HG02759 (cell line): ENCODE measurements at regions not wholly inside any gene's neighbourhood (a gene's known extent, or its start where the extent isn't known, plus 50 kb on each side); places are given as distances from the start of the nearest gene placed in this dataset.

Source experiments
- ATAC-seq: cut with Tn5 transposase; IDR thresholded peaks from one replicate; pipeline ENCODE4 v1.9.1; 2021; ENCODE audit warnings: mild to moderate bottlenecking, moderate library complexity; ENCODE audit not compliant: unreplicated experiment

DNA sequence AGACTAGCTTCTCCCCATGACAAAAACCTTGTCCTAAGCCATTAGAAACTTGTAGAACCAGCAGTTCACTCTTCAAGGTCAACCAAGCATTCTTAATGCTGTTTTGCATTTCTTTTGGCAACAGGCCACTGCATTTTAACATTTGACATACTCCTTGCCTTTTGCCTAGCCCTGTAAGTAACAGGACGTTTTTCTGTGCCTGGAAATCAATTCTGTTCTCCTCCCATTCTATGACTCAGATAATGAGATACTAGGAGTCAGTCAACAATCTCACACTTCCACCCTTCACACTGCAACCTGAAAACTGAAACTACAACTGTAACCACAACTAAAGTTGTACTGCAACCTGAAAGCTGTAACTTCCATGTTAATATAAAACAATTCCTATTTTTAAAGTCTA, 268.7 kb downstream of the MZT1 start:
- no peak for ATAC-seq

DNA sequence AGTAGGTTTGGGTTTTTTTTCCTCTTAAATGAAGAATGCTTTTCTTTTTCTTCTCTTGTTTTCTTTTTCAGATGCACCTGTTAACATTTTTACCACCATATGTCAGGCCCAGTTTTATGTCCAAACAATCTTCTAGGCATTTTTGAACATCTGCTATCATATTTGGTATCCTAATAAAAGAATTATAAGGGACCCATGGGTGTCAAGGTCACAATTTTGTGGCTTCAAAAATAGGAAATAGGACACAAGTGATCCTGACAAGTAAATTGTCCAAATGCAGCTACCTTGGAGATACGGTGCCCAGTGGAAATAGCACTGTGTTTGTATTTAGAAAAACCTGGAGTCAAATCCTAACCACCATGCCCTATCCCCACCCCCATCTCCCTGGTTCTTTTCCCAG, 270.3 kb downstream of the MZT1 start:
- ATAC-seq, result no peak

DNA sequence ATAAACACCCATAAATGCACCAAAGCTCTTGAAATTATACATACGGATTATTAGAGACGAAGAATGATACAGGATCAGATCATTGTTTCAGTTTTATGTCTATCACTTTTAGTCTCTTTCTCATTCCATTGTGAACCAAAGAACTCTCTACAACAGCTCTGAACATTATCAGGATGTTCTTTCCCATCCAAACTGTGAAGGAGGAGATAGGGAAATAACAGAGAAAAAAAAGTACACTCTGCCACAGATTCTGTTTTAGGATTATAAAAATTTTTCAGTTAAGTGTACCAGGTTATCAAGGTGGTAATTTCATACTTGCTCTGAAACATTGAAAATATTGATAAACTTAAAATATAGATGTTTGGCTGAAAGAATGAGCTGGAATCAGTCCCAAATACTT, 270.9 kb downstream of the MZT1 start:
- no peak for ATAC-seq

DNA sequence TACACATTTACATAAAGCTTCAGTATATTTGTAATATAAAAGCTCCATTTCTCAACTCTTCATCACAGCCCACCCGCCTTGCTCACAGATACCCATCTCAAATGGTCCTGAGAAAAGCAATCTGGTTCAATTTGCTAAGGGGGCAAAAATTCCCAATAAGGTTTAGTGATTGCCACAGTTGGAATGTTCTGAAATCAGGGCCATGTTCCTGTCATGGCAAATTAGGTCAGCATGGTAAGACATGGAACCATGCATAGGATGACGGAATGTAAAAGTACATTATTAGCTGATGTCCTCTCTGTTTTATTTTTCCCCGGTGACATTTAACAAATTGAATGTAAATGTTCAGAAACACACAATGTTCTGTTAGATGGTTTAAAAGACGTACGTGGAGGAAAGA, 274.3 kb downstream of the MZT1 start:
- no peak for ATAC-seq

DNA sequence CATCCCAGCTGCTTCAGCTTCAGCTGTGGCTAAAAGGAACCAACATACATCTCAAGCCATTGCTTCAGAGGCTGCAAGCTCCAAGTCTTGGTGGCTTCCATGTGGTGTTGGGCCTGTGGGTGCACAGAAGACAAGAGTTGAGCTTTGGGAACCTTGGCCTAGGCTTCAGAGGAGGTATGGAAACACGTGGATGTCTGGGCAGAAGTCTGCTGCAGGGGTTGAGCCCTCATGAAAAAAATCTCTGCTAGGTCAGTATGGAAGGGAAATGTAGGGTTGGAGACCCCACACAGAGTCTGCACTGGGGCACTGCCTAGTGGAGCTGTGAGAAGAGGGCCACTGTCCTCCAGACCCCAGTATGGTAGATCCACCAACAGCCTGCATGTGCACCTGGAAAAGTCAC, 279.3 kb downstream of the MZT1 start:
- ATAC-seq, result no peak

GRCh38 chr13:72444999-72445398, 282.4 kb downstream of the MZT1 start:
- no peak for ATAC-seq

DNA sequence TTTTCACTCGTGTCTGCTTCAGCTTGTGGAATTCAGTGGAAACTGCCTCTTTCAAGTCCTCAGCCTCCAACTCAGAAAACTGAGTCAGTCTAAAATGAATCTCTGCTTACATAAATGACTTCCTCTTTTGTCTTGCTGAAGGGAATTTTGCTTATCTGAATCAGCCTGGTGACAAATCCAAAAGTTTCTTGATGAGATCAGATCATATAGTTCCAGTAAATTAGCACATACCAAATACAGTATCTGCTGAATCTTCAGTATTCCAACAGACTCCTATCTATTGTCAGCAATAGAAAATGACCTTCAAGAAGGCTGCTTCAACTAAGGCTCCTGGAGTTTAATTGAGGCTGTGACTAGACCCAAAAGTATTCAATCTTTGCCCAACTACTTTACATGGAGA, 290.0 kb downstream of the MZT1 start:
- no peak for ATAC-seq

DNA sequence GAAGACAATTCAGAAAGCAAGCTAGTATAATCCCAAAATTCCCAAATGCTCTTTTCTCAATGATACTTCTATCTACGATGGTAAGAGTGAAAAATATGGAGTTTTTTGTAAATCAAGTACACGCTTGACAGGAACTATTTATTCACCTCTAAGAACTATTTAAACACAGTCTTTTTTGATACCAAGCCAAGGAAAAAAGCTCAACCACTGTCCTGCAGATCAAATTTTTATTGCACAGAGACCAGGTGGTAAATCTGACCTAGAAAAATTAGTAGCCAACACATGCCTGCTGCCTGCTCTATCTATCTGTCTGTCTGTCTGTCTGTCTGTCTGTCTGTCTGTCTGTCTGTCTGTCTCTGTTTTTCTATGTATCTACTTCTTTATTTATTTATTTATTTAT, 292.2 kb downstream of the MZT1 start:
- ATAC-seq, result no peak

DNA sequence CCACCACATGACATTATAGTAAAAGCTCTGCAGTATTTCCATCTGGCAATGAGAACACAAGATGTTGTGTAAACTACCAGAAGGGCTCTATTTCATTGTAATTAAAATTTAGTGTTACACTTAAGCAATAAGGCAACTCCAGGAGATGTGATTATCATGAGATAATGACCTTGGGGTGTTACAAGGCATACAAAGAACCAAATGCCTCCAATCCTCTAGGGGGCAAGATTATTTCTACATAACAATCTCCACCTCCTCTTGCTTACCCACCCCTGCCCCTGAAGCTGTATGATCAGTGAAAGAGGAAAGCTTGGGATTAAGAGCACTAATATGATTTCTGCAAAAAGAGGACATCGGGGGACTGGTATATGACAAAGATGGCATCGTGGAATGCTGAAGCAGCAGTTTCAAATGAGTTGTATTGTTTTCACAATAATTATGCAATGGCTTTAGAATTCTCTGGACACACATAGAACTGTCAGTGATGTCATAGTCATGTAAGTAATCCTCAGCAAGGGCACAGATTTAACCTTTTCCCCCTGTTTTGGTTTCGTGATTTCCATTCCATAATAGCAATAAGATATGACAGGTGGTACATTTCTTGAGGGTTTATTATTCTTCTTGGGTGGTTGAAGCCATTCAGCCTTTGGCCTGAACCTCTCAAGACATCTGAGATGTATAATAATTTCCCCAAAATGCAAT, 295.3 kb downstream of the MZT1 start:
- ATAC-seq, result no peak

DNA sequence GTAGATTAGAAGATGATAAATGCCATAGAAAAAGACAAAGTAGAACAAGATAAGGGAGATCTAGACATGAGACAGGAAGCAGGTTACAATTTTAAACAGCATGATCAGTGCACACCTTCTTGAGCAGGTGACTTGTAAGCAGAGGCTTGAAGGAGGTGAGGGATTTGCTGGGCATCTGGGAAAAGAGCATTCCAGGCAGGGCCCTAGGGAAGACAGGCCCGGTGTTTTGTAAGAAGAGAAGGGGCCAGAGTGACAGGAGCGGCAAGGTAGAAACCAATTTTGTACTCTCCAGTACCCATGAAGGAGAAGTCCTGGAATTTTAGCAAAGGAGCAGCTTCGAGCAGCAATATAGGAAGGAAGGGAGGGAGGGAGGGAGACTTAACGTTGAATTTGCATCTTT, 296.5 kb downstream of the MZT1 start:
- ATAC-seq, result no peak

- no peak for ATAC-seq
These were observed 299.5 kb downstream of the MZT1 start for GRCh38 chr13:72427757-72428528.

- no peak for ATAC-seq
These were observed 303.4 kb downstream of the MZT1 start for GRCh38 chr13:72424059-72424458.

GRCh38 chr13:72415817-72416216, 311.6 kb downstream of the MZT1 start:
- ATAC-seq, result no peak

DNA sequence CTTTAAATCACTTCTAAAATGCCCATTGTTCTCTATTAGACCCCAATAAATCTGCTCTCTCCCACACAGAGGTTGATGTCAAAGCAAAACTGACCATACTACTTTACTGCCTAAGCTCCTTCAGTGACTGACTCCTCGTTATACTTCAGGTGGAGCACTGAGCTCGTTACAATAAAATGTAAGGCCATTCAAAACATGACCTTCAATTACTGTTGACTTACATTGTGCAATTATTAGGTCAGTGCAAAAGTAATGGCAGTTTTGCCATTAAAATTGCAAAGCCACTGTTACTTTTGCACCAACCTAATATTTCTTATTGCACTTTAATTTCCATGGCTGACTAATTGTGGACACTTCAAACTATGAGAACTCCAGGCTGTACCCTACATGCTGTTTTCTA, 314.9 kb downstream of the MZT1 start:
- no peak for ATAC-seq

DNA sequence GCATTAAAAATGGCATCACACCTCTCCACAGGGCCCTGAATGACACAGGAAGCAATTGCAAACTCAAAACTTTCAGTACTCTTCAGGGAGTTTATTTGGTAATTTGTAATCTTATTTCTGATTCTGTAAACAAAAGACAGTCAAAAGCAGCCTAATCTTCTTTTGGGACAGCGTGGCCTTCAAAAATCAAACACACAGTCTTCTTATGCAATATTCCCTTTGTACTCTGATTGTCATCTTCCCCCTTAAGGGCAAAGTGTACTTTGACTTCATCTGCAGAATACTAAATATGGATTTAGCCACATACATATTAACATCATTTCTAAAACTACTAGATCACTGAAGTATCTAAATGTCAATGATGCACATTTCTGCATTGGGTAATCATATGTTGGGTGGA, 322.0 kb downstream of the MZT1 start:
- no peak for ATAC-seq

- no peak for ATAC-seq
These were observed 323.9 kb downstream of the MZT1 start for GRCh38 chr13:72403396-72404010.

- no peak for ATAC-seq
These were observed 326.6 kb downstream of the MZT1 start for GRCh38 chr13:72400856-72401255.

DNA sequence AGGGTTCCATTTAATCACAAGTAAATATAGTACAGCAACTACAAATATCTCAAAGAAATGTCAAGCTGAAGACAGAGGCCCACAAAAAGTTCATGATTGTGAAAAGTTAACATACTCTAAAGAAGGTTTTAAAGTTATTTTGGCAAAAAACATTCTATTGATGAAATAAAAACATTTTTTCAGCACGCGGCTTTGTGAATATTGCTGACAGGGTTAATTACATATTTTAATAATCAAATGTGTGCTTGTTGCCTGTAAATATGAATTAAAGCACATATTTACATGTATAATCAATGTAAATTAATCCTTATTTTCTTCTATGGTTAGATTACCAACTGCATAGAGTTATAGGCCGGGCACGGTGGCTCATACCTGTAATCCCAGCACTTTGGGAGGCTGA, 328.1 kb downstream of the MZT1 start:
- no peak for ATAC-seq

GRCh38 chr13:72397265-72397664, 330.2 kb downstream of the MZT1 start:
- ATAC-seq, result no peak

DNA sequence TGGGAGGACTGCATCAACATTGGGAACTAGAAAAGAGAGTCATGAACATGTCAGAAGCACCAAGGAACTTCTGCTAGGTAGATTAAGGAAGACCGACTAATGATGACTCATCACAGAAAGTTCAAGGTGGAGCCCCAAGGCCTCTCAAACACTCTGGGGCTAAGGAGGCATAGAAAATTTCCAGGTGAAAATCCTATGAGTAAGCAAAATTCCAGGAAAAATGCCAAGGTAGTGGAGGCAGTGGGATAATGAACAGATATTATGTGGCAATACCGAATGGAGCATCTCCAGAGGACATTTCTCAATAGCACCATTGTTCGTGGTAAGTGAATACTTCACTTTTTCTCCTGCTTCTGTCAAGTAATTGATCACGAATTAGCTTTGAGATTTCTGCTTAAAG, 336.5 kb downstream of the MZT1 start:
- no peak for ATAC-seq

DNA sequence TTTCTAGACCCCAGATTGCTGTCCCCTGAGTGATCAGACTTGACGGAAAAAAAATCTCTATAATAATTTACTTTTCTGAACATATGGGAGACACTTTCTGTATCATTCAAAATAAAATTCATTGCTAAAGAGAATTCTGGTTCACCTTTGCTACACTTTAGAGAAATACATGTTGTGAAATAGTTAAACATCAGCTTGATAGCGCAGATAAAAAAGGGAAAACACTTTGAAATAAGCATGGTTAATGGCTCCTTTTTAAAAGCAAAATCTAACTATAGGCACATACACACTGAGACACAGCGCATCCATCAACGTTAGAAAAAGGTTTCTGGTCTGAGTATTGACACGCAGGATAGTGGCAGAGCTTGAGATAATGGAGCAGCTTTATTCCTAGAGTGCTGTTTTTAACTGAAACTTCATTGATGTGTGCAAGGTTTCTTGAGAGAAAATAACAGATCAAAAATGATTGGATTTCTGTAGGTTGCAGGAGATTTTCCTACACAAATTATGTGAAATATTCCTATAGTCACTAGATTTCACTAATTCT, 341.2 kb downstream of the MZT1 start:
- no peak for ATAC-seq

DNA sequence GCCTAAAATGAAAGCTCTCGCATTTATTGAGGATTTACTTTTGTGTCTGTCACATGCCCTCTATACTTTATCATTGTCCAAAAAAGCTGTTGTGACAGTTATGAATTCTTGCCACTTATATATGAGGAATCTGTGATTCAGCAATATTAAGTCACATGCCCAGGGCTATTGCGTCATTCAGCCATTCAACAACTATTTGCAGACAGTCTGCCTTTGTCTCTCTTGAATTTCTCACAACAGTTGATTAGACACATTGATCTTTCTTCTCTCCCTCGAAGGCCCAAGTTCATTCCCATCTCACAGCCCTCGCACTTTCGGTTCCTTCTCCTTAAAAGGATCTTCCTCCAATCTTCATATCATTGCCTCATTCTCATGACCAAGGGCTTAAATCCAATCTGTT, 342.6 kb downstream of the MZT1 start:
- no peak for ATAC-seq
